ENCODE measurements at regions not wholly inside any gene's neighbourhood (a gene's known extent, or its start where the extent isn't known, plus 50 kb on each side); places are given as distances from the start of the nearest gene placed in this dataset.

DNA sequence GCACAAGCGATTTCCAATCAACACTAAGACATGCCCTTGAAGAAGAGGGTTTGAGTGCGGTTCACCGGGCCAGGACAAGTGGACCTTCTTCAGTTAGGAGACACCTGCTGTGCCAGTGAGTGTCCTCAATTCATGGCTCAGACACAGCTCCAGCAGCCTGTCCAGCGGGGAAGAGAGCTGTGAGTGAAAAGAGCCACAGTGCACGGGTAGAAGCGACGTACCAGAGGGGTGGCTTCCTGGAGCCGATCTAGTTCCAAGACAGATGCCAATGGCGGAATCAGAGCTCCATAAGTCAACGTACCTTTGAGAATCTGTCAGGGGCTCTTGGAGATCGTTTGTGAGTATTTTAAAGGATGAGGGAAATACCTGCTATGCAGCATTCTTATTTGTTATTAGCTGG is 119.9 kb upstream of the SALL3 start:
- TF ChIP-seq CTCF (IDR thresholded peaks at IDR 0.05) (no peak), POLR2A (IDR thresholded peaks at IDR 0.05) (no peak)
